Keratinocyte (primary cell): ENCODE measurements at regions not wholly inside any gene's neighbourhood (a gene's known extent, or its start where the extent isn't known, plus 50 kb on each side); places are given as distances from the start of the nearest gene placed in this dataset.

Experiments used
- DNase-seq: peaks from one replicate; pipeline ENCODE4 v3.0.0-alpha.2; 2011; ENCODE audit warnings: low read depth, missing footprints, low spot score
- FAIRE-seq: peaks from 2 replicates; lab custom pipeline; 2011; peaks lifted over from hg19 to GRCh38; lab: Jason Lieb, UNC
- H2AFZ ChIP-seq: 2 replicates; pipeline ENCODE4 v1.6.0; 2012; ENCODE audit warnings: low read length, control low read depth, inconsistent platforms; ENCODE audit not compliant: control insufficient read depth
- H3K27ac ChIP-seq: 2 replicates; pipeline ENCODE4 v1.5.1; 2011; ENCODE audit warnings: low read length; ENCODE audit not compliant: control insufficient read depth, insufficient read depth
- H3K27me3 ChIP-seq: 3 replicates; pipeline ENCODE4 v1.6.0; 2011; ENCODE audit warnings: low read length; ENCODE audit not compliant: control insufficient read depth, insufficient read depth; ENCODE audit errors: extremely low read depth
- H3K36me3 ChIP-seq, 2 experiments: 2 replicates in 1 of 2; 3 replicates in 1 of 2; pipeline ENCODE4 v1.5.1; 2011; ENCODE audit warnings: low read length in 2 of 2, mild to moderate bottlenecking in 1 of 2; ENCODE audit not compliant: control insufficient read depth in 2 of 2, insufficient read depth in 2 of 2; ENCODE audit errors: extremely low read depth in 1 of 2
- H3K4me1 ChIP-seq: 3 replicates; pipeline ENCODE4 v1.5.1; 2011; ENCODE audit warnings: low read length; ENCODE audit not compliant: control insufficient read depth, insufficient read depth; ENCODE audit errors: extremely low read depth
- H3K4me2 ChIP-seq: 3 replicates; pipeline ENCODE4 v1.6.0; 2011; ENCODE audit warnings: low read depth, low read length; ENCODE audit not compliant: control insufficient read depth, insufficient read depth; ENCODE audit errors: extremely low read depth
- H3K4me3 ChIP-seq, 3 experiments: fragments of 200-600 bp in 1 of 3; sonication (generic) in 1 of 3; 2 replicates in 2 of 3; 3 replicates in 1 of 3; pipeline ENCODE4 v1.5.1; 2011 to 2016; ENCODE audit warnings: low read length in 3 of 3, mild to moderate bottlenecking in 3 of 3, control low read depth in 2 of 3, inconsistent platforms in 1 of 3, low read depth in 1 of 3, mixed read lengths in 1 of 3, mixed run types in 1 of 3, moderate library complexity in 1 of 3; ENCODE audit not compliant: control insufficient read depth in 2 of 3, insufficient read depth in 2 of 3; ENCODE audit errors: extremely low read depth in 1 of 3
- H3K79me2 ChIP-seq: 2 replicates; pipeline ENCODE4 v1.6.0; 2012; ENCODE audit warnings: low read length; ENCODE audit not compliant: control insufficient read depth, insufficient read depth
- H3K9ac ChIP-seq: 3 replicates; pipeline ENCODE4 v1.6.0; 2011; ENCODE audit warnings: low read length; ENCODE audit not compliant: control insufficient read depth, insufficient read depth; ENCODE audit errors: extremely low read depth
- H3K9me1 ChIP-seq: 3 replicates; pipeline ENCODE4 v1.6.0; 2011; ENCODE audit warnings: low read length; ENCODE audit not compliant: control insufficient read depth, insufficient read depth; ENCODE audit errors: extremely low read depth
- H3K9me3 ChIP-seq: 2 replicates; pipeline ENCODE4 v1.5.1; 2012; ENCODE audit warnings: low read depth, low read length; ENCODE audit not compliant: control insufficient read depth
- H4K20me1 ChIP-seq: 3 replicates; pipeline ENCODE4 v1.6.0; 2011; ENCODE audit warnings: low read length; ENCODE audit not compliant: control insufficient read depth, insufficient read depth; ENCODE audit errors: extremely low read depth
- CTCF ChIP-seq, 3 experiments: IDR thresholded peaks in 1 of 3; conservative IDR thresholded peaks in 1 of 3; optimal IDR thresholded peaks in 1 of 3; 2 replicates in 2 of 3; 3 replicates in 1 of 3; pipeline versions ENCODE3 to v1.5.1; 2011; ENCODE audit warnings: low read length in 3 of 3, mild to moderate bottlenecking in 3 of 3, moderate library complexity in 2 of 3, control low read depth in 1 of 3, inconsistent platforms in 1 of 3; ENCODE audit not compliant: insufficient read depth in 2 of 3; ENCODE audit errors: extremely low read depth in 1 of 3
- EZH2 ChIP-seq: IDR thresholded peaks from one replicate; pipeline ENCODE4 v1.6.1; 2012; ENCODE audit warnings: inconsistent platforms, mild to moderate bottlenecking, low read length, moderate library complexity
- dilution Hi-C: fragments of 300-500 bp; cut with MboI; formaldehyde crosslinking; loops from one replicate; pipeline ENCODE4 v1.7.0; 2020; ENCODE audit warnings: low sequenced_read_pairs; ENCODE audit not compliant: extremely low pct_ligation_motif_present

GRCh38 chr13:62093984-62094780 lies 678.5 kb upstream of the PCDH20 start:
- Histone ChIP-seq H2AFZ (no peak overlapping the region), H3K9ac (no peak overlapping the region), H3K36me3 (no peaks in the 10 kb centered on the region), H3K79me2 (no peaks in the 10 kb centered on the region), H4K20me1 (no peaks in the 10 kb centered on the region), H3K4me1 (no peaks in the 10 kb centered on the region), H3K27ac (no peak overlapping the region), H3K9me3 (no peaks in the 10 kb centered on the region), H3K4me3 (no peak overlapping the region), H3K9me1 (no peaks in the 10 kb centered on the region), H3K27me3 (no peaks in the 10 kb centered on the region), H3K4me2 (no peak overlapping the region)
- TF ChIP-seq EZH2 (no peak), CTCF (optimal IDR thresholded peaks at IDR 0.05 in 1 of 3, IDR thresholded peaks at IDR 0.05 in 1 of 3, conservative IDR thresholded peaks at IDR 0.05 in 1 of 3; ENCODE audit: extremely low read depth in 1 of 3, insufficient read depth in 2 of 3, low read length in 3 of 3) (no peak)
- no peak for FAIRE-seq
- dilution Hi-C loops: no loop called here
- no peak for DNase-seq

GRCh38 chr13:62092949-62093348 lies 677.3 kb upstream of the PCDH20 start:
- Histone ChIP-seq H3K27ac (no peak overlapping the region), H4K20me1 (no peaks in the 10 kb centered on the region), H3K36me3 (no peaks in the 10 kb centered on the region), H3K4me1 (no peaks in the 10 kb centered on the region), H3K4me3 (no peak overlapping the region), H3K4me2 (no peak overlapping the region), H3K27me3 (no peaks in the 10 kb centered on the region), H3K79me2 (no peaks in the 10 kb centered on the region), H3K9ac (no peak overlapping the region), H3K9me3 (no peaks in the 10 kb centered on the region), H3K9me1 (no peaks in the 10 kb centered on the region), H2AFZ (no peak overlapping the region)
- DNase-seq (no peak), FAIRE-seq (no peak)
- dilution Hi-C loops: no loop called here
- TF ChIP-seq CTCF (optimal IDR thresholded peaks at IDR 0.05 in 1 of 3, IDR thresholded peaks at IDR 0.05 in 1 of 3, conservative IDR thresholded peaks at IDR 0.05 in 1 of 3; ENCODE audit: extremely low read depth in 1 of 3, insufficient read depth in 2 of 3, low read length in 3 of 3): no peak
- TF ChIP-seq EZH2: no peak
